Central memory CD8-positive, alpha-beta T cell (primary cell): ENCODE measurements at regions not wholly inside any gene's neighbourhood (a gene's known extent, or its start where the extent isn't known, plus 50 kb on each side); places are given as distances from the start of the nearest gene placed in this dataset.
A peak's percentile ranks its signal among the peaks of the same experiment; 100 is the strongest.

Experiments
- ATAC-seq: fragments of 150-1000 bp; cut with Tn5 transposase; replicated peaks from 2 replicates; pipeline ENCODE4 v1.10.0; 2022; ENCODE audit warnings: mild to moderate bottlenecking, moderate FRiP score, moderate number of reproducible peaks; ENCODE audit not compliant: poor library complexity, severe bottlenecking; ENCODE audit errors: extremely low read depth
- DNase-seq, 2 donors: peaks; one replicate each; pipeline ENCODE4 v3.0.0; 2021; ENCODE audit warnings: low spot score in 2 of 2
- H3K27ac Mint-ChIP-seq: one replicate; pipeline ENCODE4 v1.8.0; 2022; ENCODE audit warnings: low read depth, mild to moderate bottlenecking, moderate library complexity, mixed read lengths
- H3K27me3 Mint-ChIP-seq: one replicate; pipeline ENCODE4 v1.8.0; 2022; ENCODE audit warnings: mixed read lengths
- H3K36me3 Mint-ChIP-seq: one replicate; pipeline ENCODE4 v1.8.0; 2022; ENCODE audit warnings: mild to moderate bottlenecking, moderate library complexity, mixed read lengths; ENCODE audit not compliant: insufficient read depth
- H3K4me1 Mint-ChIP-seq: one replicate; pipeline ENCODE4 v1.8.0; 2022; ENCODE audit warnings: mixed read lengths
- H3K4me3 Mint-ChIP-seq: one replicate; pipeline ENCODE4 v1.8.0; 2022; ENCODE audit warnings: mild to moderate bottlenecking, moderate library complexity, mixed read lengths
- H3K9me3 Mint-ChIP-seq: one replicate; pipeline ENCODE4 v1.8.0; 2022; ENCODE audit warnings: mixed read lengths

DNA sequence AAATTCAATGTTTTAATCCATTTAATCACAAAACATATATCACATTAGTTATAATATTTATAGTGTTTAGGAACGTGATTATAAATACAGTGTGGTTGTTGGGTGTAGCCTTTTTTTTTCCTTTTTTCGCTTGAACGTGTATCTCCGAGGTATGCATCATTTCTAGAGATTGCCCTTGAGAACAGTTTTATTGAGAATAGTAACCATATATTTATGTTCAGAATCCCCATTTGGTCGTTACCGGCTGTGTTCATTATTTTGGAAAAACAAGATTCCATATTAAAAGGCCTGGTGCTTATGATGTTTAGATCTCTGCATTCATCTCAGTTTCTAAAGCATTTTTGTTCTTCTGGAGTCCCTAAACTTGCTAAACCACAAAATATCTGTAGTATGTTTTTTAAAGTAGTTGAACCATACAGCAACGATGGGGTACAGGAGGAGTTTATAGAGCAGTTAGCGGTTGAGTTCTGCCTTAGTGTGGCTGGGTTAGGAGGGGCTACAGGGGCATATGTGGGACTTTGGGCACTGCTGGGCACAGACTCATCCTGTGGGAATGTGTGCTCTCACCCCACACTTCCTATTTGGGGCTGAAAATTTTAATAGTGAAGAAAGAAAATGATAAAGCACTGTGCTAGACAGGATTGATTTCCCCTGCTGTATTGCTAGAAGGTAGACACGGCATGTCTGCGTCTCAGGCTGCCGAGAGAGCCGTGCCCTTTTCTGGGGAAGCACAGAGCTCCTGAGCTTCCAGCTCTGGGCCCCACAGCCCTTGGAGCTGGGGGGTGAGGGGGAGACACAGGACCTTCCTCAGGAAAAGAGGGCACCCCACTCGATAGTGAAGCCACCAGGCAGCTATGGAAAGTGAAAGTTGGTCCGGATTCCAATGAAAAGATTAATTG is 81.5 kb upstream of the PPARA start:
- H3K4me1 Mint-ChIP-seq: peaks cover 41% of the 10 kb centered on the region
- ATAC-seq: no peak

DNA sequence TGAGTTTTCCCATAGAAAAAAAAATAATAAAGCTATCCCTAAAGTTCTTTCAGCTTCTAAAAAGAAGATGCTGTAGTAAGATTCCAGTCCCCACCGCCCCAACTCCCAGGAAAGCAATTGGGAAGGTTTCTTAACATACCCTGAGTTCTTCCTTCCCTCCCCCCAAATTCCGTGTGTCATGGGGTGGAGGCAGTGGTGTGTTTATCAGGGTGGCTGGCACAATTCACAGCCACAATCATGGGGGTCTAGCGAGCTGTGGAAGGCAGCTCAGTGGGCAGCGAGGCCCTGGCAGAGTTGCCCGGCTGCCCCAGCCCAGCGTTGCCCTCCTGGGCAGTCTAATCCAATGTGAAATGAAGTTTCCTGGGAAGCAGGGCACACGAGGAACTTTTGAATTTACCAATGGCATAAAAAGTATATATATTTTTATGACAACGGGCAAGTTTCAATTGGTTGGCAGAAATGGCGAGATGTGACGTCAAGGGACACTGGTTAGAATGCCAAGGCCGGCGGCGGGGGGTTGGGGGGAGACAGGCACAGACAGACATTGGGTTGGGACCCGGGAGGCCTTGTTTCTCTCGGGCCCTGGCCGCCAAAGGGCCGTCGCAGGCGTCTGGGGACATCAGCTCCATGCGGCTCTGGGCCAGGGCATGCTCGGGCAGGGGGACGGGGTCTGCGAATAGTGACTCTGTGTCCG is 80.7 kb upstream of the PPARA start:
- DNase-seq (no peak), ATAC-seq (no peak)
- H3K27me3 Mint-ChIP-seq: no peaks in the 10 kb centered on the region
- peak overlapping the region; percentile 73 for H3K4me3 Mint-ChIP-seq
- no peaks in the 10 kb centered on the region for H3K9me3 Mint-ChIP-seq
- H3K36me3 Mint-ChIP-seq: peaks cover 3% of the 10 kb centered on the region
- peaks cover 40% of the 10 kb centered on the region for H3K4me1 Mint-ChIP-seq
- peak overlapping the region; percentile 72 for H3K27ac Mint-ChIP-seq

More for the DNA sequence above, 81.5 kb upstream of the PPARA start:
- Mint-ChIP-seq H3K36me3 (peaks cover 1% of the 10 kb centered on the region), H3K9me3 (no peaks in the 10 kb centered on the region), H3K27ac (peak overlapping the region; percentile 72), H3K27me3 (no peaks in the 10 kb centered on the region), H3K4me3 (peak overlapping the region; percentile 73)
- no peak for DNase-seq

DNA sequence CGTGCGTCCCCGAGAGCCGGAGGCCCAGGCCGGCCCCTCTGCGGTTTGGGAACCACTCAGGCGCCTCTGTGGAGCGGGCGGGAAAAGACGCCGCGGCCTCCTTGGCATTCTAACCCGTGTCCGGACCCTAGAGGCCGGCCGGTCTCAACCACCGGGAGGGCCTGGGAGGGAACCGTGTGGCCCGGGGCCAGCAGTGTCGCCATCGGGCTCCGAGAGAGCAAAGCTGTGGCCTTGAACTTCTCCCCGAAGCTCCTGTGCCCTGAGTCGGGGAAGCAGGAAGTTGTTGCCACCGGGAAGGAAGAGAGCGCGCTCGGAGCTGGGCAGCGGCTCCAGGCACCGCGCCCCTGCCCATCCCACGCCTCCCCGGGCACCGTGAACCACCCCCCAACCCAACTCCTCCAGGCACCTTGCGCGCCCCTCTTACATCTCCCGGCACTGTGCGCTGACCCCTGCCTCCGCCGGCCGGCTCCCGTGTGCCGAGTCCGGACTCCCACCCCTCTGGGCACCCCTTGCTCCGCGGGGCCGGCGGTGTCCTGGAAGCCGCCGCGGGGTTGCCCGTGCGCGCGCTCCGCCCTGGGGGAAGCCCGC is 80.0 kb upstream of the PPARA start:
- Mint-ChIP-seq H3K27me3 (no peaks in the 10 kb centered on the region), H3K36me3 (peaks cover 6% of the 10 kb centered on the region), H3K9me3 (no peaks in the 10 kb centered on the region), H3K4me1 (peaks cover 34% of the 10 kb centered on the region), H3K27ac (no peak overlapping the region), H3K4me3 (peak overlapping the region; percentile 73)
- ATAC-seq (peak; percentile 39), DNase-seq (no peak)

DNA sequence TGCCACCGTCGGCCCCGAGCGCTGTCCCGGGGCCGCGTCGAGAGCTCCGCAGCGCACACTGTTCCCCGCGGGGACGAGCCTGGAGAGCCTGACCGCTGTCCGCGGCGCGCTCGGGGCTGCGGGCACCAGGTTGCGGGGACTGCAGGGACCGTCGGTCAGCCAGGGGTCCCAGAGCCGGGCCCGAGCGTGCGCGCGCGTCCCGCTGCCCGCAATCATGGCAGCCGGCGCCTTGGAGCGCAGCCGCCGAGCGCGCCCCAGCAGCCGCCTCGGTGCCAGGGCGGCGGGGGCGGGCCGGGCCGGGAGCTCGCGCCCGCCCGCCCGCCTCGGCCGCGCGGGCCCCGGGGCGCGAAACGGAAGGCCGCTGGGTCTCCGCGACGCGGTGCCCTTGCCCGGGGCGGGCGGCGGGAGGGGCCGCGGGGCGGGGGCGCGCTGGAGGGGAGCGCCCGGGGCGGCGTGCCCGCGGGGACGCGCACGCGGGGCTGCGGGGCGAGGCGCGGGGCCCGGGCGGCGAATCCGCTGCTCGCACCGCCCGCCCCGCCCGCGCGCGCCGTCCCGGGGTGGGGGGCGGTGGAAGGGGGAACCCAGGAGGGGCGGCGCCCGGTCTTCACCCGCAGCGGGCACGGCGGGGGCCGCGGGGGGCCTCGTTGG is 79.4 kb upstream of the PPARA start:
- H3K27me3 Mint-ChIP-seq: no peaks in the 10 kb centered on the region
- peak overlapping the region; percentile 81 for H3K4me3 Mint-ChIP-seq
- ATAC-seq: peak; percentile 35
- H3K4me1 Mint-ChIP-seq: peaks cover 39% of the 10 kb centered on the region
- no peak overlapping the region for H3K27ac Mint-ChIP-seq
- no peak for DNase-seq
- H3K36me3 Mint-ChIP-seq: peaks cover 6% of the 10 kb centered on the region
- no peaks in the 10 kb centered on the region for H3K9me3 Mint-ChIP-seq

DNA sequence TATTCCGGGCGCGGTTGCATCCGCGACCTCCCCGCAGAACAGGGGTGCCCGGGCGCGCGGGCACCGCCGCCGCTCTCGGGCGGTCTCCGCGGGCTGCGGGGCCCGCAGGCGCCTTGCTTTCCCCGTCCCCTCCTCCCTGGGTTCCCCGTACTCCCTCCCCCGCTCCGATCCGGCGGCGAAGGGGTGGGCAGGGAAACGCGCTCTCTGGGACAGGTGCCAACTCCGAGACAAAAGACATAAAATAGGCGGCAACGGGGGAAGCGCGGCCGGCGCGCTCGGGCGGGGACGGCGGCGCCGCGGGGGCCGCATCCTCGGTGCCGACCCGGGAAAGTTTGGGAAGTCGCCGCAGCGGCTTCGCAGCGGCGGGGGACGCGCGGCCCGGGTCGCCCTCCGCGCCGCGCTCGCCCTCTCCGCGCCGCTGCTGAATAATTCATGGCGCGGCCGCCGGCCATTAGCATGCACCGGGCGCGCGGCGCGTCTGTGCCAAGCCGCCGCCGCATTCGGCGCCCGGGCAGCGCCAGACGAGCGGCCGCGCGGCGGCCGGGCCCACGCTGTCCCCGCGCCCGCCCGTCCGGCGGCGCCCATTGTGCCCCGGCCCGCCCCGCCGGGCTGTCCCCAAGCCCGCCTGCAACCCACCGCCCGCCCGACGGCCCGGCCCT is 78.7 kb upstream of the PPARA start:
- peak; percentile 24 for ATAC-seq
- Mint-ChIP-seq H3K36me3 (peaks cover 9% of the 10 kb centered on the region), H3K9me3 (no peaks in the 10 kb centered on the region), H3K27ac (no peak overlapping the region), H3K4me3 (peak overlapping the region; percentile 81), H3K4me1 (peaks cover 44% of the 10 kb centered on the region), H3K27me3 (no peaks in the 10 kb centered on the region)
- no peak for DNase-seq

DNA sequence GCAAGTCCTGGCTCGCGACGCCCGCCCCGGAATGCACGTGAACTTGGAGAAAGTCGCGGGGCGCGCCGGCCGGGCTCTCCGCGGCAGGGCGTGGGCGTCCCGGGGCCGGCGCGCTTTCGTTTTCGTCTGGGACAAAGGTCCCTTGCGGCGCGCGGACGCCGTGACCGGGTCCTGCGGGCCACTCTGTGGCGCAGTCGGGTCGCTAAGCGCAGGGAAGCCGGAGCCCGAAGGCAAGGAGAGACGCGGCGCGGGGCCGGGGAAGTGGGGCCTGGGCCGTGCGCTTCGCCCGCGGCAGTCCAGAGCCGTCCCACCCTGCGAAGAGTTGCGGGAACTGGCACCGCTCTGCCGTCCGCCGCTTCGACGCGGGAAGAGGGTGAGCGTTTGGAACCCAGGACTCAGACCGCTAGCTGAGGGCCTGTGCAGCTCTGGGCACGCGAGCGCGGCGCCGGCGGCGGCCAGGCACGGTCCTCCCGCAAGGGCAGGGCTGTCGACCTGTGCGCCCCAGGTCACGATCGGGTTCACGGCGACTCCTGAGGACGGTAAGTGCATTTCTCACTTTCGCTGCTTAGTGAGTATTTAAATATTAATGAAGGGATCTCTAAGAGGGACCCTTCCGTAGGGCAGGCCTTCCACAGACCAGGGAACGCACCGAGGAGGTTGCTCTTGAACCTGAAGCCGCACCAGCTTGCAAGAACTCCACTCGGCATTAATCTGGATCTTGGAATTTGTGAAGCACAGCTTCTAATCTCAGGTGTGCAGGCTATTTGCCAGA is 78.0 kb upstream of the PPARA start:
- peaks cover 9% of the 10 kb centered on the region for H3K36me3 Mint-ChIP-seq
- peaks cover 46% of the 10 kb centered on the region for H3K4me1 Mint-ChIP-seq
- H3K4me3 Mint-ChIP-seq: peak overlapping the region; percentile 61
- no peak for DNase-seq
- H3K27me3 Mint-ChIP-seq: no peaks in the 10 kb centered on the region
- H3K9me3 Mint-ChIP-seq: no peaks in the 10 kb centered on the region
- H3K27ac Mint-ChIP-seq: no peak overlapping the region
- ATAC-seq: no peak

DNA sequence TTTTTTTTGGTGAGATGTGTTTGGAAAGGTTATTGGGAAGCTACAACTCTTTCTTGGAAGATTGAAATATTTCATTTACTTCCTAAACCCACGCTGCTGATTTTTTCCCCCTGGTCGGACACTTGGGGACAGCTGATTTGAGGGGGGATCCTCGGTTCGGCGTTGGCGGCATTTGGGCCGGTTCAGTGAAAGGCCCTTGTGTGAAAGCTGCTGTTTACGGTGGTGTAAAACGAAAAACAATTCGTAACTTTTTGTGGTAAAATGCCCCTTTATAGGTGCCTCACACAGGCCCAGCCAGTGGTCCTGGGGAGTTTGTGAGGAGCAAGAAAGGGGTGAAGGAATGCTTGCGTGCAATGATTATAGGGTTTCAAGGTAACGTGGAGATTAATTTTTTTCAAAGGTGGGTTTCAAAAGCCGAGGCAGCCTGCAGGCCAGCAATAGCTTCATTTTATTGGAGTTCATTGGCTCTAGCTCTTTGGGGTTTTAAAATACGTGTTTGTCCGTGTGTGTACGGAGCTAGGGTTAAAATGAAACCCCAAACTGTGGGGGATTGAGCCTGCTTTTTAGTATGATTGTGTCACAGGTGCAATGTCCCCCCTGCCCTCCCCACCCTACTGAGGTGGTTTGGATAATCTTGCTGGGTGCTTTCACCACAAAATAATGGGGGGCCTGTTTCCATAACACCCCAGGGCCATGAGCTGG is 77.2 kb upstream of the PPARA start:
- Mint-ChIP-seq H3K4me1 (peaks cover 48% of the 10 kb centered on the region), H3K27me3 (no peaks in the 10 kb centered on the region), H3K4me3 (peak overlapping the region; percentile 61), H3K27ac (no peak overlapping the region), H3K9me3 (no peaks in the 10 kb centered on the region), H3K36me3 (peaks cover 9% of the 10 kb centered on the region)
- DNase-seq (no peak), ATAC-seq (no peak)

DNA sequence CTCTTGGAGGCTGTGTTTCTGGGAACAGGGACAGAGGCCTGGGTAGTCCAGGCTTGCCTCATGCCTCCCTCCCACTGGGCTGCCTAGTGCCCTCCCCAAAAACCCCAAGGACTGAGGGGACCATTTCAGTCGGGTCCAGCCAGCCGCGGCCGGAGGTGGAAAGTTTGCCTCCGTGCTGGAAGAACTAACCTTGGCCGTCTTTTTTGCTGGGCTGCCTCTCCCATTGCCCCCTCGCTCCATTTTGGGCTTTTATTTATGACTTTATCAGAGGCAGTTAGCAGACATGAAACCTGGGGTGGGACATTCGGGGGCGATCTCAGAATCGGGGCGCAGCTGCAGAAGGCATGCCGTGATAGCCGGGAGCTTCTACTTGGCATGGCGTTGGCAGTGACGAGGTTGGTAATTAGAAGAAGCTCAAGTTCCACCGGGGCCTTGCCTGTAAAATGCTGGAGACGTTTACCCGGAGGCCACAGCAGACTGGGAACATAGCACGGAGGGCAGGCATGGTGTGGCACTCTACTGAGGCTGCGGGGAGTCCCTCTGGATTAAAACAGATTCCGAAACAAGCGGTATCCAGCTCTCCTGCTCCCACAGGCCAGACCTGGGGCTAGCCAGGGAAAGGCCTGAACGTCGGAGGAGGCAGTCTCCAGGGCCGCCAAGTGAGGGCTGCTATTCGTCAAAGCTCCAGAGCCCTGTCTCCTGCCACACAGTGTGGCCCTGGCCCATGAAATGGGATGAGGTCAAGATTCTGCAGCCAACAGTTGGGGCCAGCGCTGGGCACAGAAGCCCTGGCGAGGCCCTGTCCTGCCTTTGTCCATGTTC is 76.4 kb upstream of the PPARA start:
- Mint-ChIP-seq H3K4me3 (no peak overlapping the region), H3K27ac (peak overlapping the region; percentile 51), H3K4me1 (peaks cover 44% of the 10 kb centered on the region), H3K9me3 (no peaks in the 10 kb centered on the region), H3K27me3 (no peaks in the 10 kb centered on the region), H3K36me3 (peaks cover 9% of the 10 kb centered on the region)
- ATAC-seq (no peak), DNase-seq (no peak)

DNA sequence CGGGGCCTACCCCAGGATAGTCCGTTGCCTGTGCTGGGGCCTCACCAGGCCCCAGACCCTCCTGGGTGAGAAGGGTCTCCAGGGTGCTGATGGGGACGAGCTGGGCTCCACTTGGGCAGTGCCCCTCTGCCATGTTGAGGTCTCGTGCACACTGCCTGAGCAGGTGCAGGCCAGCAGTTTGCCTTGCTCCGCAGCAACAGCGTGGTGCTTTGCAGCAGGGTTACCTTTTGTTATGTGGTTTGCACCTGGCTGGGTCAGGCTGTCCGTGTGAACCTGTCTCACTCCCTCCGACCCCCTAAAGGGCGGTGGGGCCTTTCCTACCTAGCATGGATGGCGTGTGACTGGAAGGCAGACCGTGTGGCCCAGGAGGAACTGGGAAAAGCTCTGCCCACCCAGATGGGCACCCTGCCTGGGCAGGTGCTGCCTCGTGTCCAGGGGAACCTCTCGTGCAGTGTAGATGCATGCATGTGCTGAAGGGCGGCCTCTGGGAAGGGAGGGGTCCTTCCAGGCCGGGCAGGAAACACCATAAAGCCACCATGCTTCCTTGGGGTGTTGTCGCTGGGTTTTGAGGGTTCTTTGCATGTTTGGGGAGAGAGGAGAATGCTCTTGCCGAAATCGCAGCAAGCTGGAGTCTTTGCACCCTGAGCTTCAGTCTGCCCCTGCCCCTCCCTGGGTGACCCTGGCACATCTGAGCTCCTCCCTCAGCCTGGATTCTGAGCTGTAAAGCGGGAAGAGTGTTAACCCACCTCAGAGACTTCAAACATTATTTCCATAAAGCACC is 75.4 kb upstream of the PPARA start:
- Mint-ChIP-seq H3K9me3 (no peaks in the 10 kb centered on the region), H3K4me3 (no peak overlapping the region), H3K36me3 (peaks cover 9% of the 10 kb centered on the region), H3K27ac (no peak overlapping the region), H3K4me1 (peaks cover 35% of the 10 kb centered on the region), H3K27me3 (no peaks in the 10 kb centered on the region)
- ATAC-seq: no peak
- no peak for DNase-seq
